GM10266 (cell line): ENCODE measurements at regions not wholly inside any gene's neighbourhood (a gene's known extent, or its start where the extent isn't known, plus 50 kb on each side); places are given as distances from the start of the nearest gene placed in this dataset.

ENCODE experiments used
- DNase-seq: peaks from one replicate; pipeline ENCODE4 v3.0.0; 2012; ENCODE audit errors: extremely low spot score
- CTCF ChIP-seq: IDR thresholded peaks from 2 replicates; pipeline ENCODE4 v1.5.1; 2012; ENCODE audit warnings: mild to moderate bottlenecking, low read depth; ENCODE audit not compliant: control insufficient read depth, insufficient read depth; ENCODE audit errors: missing control alignments

- DNase-seq, result no peak
- no peak for TF ChIP-seq CTCF
Observed at GRCh38 chr1:198860371-198860770, 221.5 kb downstream of the PTPRC start.

GRCh38 chr1:198861636-198862035 is 222.8 kb downstream of the PTPRC start:
- DNase-seq, result no peak
- TF ChIP-seq CTCF, result no peak

GRCh38 chr1:198864695-198865094 is 225.9 kb downstream of the PTPRC start:
- no peak for DNase-seq
- TF ChIP-seq CTCF, result no peak

GRCh38 chr1:198865319-198865718 is 226.5 kb downstream of the PTPRC start:
- no peak for TF ChIP-seq CTCF
- no peak for DNase-seq

- TF ChIP-seq CTCF, result no peak
- no peak for DNase-seq
Observed at GRCh38 chr1:198867182-198867581, 228.3 kb downstream of the PTPRC start.

GRCh38 chr1:198873696-198874230 is 234.9 kb downstream of the PTPRC start:
- DNase-seq, result no peak
- no peak for TF ChIP-seq CTCF

GRCh38 chr1:198876371-198876871 is 237.6 kb downstream of the PTPRC start:
- TF ChIP-seq CTCF, result no peak
- no peak for DNase-seq
